ENCODE measurements at regions not wholly inside any gene's neighbourhood (a gene's known extent, or its start where the extent isn't known, plus 50 kb on each side); places are given as distances from the start of the nearest gene placed in this dataset.

DNA sequence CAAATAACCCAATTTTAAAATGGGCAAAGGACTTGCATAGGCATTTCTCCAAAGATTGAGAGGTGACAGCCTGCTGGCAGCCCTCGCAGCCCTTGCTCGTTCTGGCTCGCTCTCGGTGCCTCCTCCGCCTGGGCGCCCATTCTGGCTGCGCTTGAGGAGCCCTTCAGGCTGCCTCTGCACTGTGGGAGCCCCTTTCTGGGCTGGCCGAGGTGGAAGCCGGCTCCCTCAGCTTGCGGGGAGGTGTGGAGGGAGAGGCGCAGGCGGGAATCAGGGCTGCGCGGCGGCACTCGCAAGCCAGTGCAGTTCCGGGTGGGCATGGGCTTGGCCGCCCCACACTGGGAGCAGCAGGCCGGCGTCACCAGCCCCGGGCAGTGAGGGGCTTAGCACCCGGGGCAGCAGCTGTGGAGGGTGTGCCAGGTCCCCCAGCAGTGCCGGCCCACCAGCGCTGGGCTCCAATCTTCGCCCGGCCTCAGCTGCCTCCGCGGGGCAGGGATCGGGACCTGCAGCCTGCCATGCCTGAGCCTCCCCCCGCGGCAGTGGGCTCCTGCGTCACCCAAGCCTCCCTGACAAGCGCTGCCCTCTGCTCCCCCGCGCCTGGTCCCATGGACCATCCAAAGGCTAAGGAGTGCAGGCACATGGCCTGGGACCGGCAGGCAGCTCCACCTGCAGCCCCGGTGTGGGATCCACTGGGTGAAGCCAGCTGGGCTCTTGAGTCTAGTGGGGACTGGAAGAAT, 54.0 kb upstream of the GALNT17 start:
- H3K4me3 ChIP-seq = no peak overlapping the region
- DNase-seq (ENCODE audit: low spot score) = no peak
- no peak overlapping the region for H3K27ac ChIP-seq
- no peaks in the 10 kb centered on the region for H3K27me3 ChIP-seq
- TF ChIP-seq, protein P1, sequence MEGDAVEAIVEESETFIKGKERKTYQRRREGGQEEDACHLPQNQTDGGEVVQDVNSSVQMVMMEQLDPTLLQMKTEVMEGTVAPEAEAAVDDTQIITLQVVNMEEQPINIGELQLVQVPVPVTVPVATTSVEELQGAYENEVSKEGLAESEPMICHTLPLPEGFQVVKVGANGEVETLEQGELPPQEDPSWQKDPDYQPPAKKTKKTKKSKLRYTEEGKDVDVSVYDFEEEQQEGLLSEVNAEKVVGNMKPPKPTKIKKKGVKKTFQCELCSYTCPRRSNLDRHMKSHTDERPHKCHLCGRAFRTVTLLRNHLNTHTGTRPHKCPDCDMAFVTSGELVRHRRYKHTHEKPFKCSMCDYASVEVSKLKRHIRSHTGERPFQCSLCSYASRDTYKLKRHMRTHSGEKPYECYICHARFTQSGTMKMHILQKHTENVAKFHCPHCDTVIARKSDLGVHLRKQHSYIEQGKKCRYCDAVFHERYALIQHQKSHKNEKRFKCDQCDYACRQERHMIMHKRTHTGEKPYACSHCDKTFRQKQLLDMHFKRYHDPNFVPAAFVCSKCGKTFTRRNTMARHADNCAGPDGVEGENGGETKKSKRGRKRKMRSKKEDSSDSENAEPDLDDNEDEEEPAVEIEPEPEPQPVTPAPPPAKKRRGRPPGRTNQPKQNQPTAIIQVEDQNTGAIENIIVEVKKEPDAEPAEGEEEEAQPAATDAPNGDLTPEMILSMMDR (IDR thresholded peaks at IDR 0.05) = no peak
- H3K4me1 ChIP-seq = no peaks in the 10 kb centered on the region
- no peaks in the 10 kb centered on the region for H3K36me3 ChIP-seq
- peaks cover 0 to 33% of the 10 kb centered on the region in 2 donors for H3K9me3 ChIP-seq

Measured in right atrium auricular region (tissue), 2 donors.